Transverse colon (tissue), 4 donors: ENCODE measurements at regions not wholly inside any gene's neighbourhood (a gene's known extent, or its start where the extent isn't known, plus 50 kb on each side); places are given as distances from the start of the nearest gene placed in this dataset.

ENCODE experiments used
- DNase-seq: peaks from one replicate; pipeline ENCODE4 v3.0.0-alpha.2; 2019
- H3K27ac ChIP-seq, 4 donors: fragments of 200-600 bp; sonication (generic); 2 replicates each; pipeline ENCODE4 v1.5.1; 2016 to 2018; ENCODE audit warnings: inconsistent platforms in 4 of 4
- H3K27me3 ChIP-seq: fragments of 200-600 bp; sonication (generic); 2 replicates; pipeline ENCODE4 v1.5.1; 2017; ENCODE audit warnings: inconsistent platforms
- H3K36me3 ChIP-seq, 4 donors: fragments of 200-600 bp; sonication (generic); 2 replicates each; pipeline ENCODE4 v1.5.1; 2017 to 2019; ENCODE audit warnings: inconsistent platforms in 4 of 4
- H3K4me1 ChIP-seq, 4 donors: fragments of 200-600 bp; sonication (generic); 2 replicates each; pipeline ENCODE4 v1.5.1; 2017 to 2020; ENCODE audit warnings: inconsistent platforms in 4 of 4
- H3K4me3 ChIP-seq, 4 donors: fragments of 200-600 bp; sonication (generic); 1 replicate in 1 of 4; 2 replicates in 3 of 4; pipeline versions ENCODE4 v1.5.1 to v1.6.1; 2017 to 2019; ENCODE audit warnings: inconsistent platforms in 4 of 4
- H3K9me3 ChIP-seq, 2 donors: fragments of 200-600 bp; sonication (generic); 2 replicates each; pipeline ENCODE4 v1.5.1; 2017 to 2019; ENCODE audit warnings: inconsistent platforms in 2 of 2
- EP300 ChIP-seq: sonication (generic); formaldehyde crosslinking; IDR thresholded peaks from one replicate; pipeline ENCODE4 v1.6.1; 2017; ENCODE audit warnings: antibody characterized with exemption, low read depth
- POLR2A ChIP-seq: fragments of 450-650 bp; IDR thresholded peaks from one replicate; pipeline ENCODE4 v1.6.1; 2016; ENCODE audit warnings: antibody characterized with exemption, mild to moderate bottlenecking, moderate library complexity
- POLR2AphosphoS5 ChIP-seq, 3 donors: sonication (generic); formaldehyde crosslinking; IDR thresholded peaks; one replicate each; pipeline ENCODE4 v1.6.1; 2016; ENCODE audit warnings: antibody characterized with exemption in 3 of 3
- WGBS, 2 donors: methylation state at CpG; one replicate each; pipeline ENCODE4 v1.1.5; 2018; ENCODE audit warnings: low coverage in 1 of 2; 5-methylcytosine and 5-hydroxymethylcytosine counted together
- in situ Hi-C, 4 donors: fragments of 200-750 bp; cut with MboI; loops; one replicate each; pipeline versions ENCODE4 v1.15.0 to v1.15.1; 2017; ENCODE audit warnings: low sequenced_read_pairs in 3 of 4, low pct_ligation_motif_present in 1 of 4, low pct_unique_long_range_greater_than_20kb in 1 of 4
- intact Hi-C: fragments of 100-400 bp; cut with DNase I; formaldehyde crosslinking; loops from one replicate; pipeline ENCODE4 v1.15.1; 2023; ENCODE audit warnings: low total_unique reads
- TF ChIP-seq, protein P1 (sequence below), 5 experiments: fragments of 200-600 bp in 3 of 5; fragments of 450-650 bp in 2 of 5; sonication (generic) in 3 of 5; IDR thresholded peaks; 1 replicate in 2 of 5; 2 replicates in 3 of 5; pipeline ENCODE4 v1.5.1; 2016 to 2017; ENCODE audit warnings: antibody characterized with exemption in 5 of 5, inconsistent platforms in 3 of 5, mild to moderate bottlenecking in 2 of 5, moderate library complexity in 1 of 5

DNA sequence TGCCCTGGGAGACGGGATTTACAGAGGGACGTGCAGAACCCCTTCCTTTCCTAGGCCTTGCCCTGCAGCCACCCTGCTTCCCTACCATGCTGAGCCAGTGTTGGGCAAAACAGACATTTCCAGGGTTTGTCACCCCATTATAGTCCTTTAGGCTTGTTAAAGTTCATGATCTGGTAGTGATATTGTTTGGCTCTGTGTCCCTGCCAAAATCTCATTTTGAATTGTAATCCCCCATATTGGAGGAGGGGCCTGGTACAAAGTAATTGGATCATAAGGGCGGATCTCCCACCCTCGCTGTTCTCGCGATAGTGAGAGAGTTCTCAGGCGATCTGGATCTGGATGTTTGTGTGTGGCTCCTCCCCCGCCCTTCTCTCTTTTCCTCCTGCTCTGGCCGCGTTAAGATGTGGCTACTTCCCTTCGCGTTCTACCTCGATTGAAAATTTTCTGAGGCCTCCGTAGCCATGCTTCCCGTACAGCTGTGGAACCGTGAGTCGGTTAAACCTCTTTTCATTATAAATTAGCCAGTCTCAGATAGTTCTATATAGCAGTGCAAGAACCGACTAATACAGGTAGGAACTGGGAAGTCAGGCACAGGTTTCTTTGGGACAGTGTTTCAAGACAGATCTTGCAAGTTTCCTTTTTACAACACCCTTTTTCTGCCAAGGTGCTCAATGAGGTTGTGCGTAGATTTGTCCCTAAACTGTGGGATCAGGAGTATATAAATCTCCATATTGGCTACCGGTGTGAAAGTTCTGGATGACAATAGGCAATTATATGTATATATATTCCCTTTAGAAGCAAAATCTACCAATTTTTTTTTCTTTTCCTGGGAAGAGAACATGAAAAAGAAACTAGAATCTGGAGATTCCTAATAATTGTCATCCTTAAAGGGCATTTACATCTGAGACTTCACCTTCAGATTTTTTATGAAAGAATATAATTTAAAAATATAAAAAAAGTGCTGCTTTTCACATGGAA is 152.1 kb downstream of the SAMD5 start:
- H3K9me3 ChIP-seq = no peaks in the 10 kb centered on the region
- 90 to 92% methylated on average over 12 to 20 of the region's 20 CpGs for WGBS, 2 donors
- no peak overlapping the region for H3K27ac ChIP-seq
- no peaks in the 10 kb centered on the region for H3K36me3 ChIP-seq
- H3K4me3 ChIP-seq = no peak overlapping the region
- in situ Hi-C loops = no loop called here
- intact Hi-C loops = no loop called here
- H3K4me1 ChIP-seq = no peaks in the 10 kb centered on the region
- no peak for DNase-seq
- TF ChIP-seq EP300 = no peak
- TF ChIP-seq POLR2A = no peak
- H3K27me3 ChIP-seq = no peaks in the 10 kb centered on the region

DNA sequence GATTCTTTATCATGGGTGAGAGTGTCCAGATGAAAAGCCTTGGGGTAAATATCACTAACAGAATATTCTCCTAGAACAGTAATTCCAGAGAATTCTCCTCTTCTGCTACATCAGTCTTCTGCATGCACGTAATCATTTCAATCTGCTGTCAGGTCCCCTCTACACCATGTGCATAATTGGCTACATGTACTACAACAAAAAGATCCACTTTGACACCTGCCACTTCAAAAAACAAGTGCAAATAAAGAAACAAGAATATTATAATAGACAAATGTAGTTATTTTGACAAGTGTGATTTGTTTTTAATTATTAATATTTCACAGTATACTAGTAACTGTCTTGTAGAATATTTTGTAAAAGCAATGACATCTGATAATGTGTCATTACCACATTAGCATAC is 154.2 kb downstream of the SAMD5 start:
- Histone ChIP-seq H3K4me1 (no peaks in the 10 kb centered on the region), H3K4me3 (no peak overlapping the region), H3K36me3 (no peaks in the 10 kb centered on the region), H3K27ac (no peak overlapping the region), H3K27me3 (no peaks in the 10 kb centered on the region), H3K9me3 (no peaks in the 10 kb centered on the region)
- TF ChIP-seq POLR2A (no peak), POLR2AphosphoS5 (IDR thresholded peaks at IDR 0.05) (no peak), EP300 (no peak)
- TF ChIP-seq, protein P1, sequence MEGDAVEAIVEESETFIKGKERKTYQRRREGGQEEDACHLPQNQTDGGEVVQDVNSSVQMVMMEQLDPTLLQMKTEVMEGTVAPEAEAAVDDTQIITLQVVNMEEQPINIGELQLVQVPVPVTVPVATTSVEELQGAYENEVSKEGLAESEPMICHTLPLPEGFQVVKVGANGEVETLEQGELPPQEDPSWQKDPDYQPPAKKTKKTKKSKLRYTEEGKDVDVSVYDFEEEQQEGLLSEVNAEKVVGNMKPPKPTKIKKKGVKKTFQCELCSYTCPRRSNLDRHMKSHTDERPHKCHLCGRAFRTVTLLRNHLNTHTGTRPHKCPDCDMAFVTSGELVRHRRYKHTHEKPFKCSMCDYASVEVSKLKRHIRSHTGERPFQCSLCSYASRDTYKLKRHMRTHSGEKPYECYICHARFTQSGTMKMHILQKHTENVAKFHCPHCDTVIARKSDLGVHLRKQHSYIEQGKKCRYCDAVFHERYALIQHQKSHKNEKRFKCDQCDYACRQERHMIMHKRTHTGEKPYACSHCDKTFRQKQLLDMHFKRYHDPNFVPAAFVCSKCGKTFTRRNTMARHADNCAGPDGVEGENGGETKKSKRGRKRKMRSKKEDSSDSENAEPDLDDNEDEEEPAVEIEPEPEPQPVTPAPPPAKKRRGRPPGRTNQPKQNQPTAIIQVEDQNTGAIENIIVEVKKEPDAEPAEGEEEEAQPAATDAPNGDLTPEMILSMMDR (IDR thresholded peaks at IDR 0.05) = no peak
- intact Hi-C loops (no loop called here), in situ Hi-C loops (no loop called here)
- WGBS, 2 donors = 91 to 100% methylated on average over 1 of the region's 1 CpG
- no peak for DNase-seq

DNA sequence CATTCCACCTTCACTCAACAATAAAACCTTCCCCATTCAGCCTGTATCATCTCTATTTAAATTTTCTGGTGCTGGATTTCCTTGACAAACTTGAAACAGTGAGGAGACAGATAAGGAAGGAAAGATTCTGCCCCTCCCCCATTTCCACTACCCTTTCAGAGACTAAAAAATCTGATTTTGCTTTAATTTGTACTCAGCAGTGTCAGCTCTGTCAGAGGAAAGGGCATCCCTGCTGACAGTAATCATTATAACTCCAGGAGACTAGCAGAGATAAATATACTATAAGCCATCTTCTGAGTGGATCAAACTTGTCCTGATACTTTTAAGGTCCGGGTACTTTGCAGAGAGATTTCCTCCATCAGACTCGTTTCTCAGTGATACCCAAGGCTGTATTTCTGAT is 155.6 kb downstream of the SAMD5 start:
- no peaks in the 10 kb centered on the region for H3K9me3 ChIP-seq
- H3K27me3 ChIP-seq = no peaks in the 10 kb centered on the region
- WGBS, 2 donors = 78 to 81% methylated on average over 2 of the region's 2 CpGs
- H3K36me3 ChIP-seq = no peaks in the 10 kb centered on the region
- no peaks in the 10 kb centered on the region for H3K4me1 ChIP-seq
- no peak overlapping the region for H3K4me3 ChIP-seq
- in situ Hi-C loops = no loop called here
- no peak for DNase-seq
- no peak for TF ChIP-seq POLR2A
- TF ChIP-seq POLR2AphosphoS5 (IDR thresholded peaks at IDR 0.05) = no peak
- TF ChIP-seq EP300 = no peak
- TF ChIP-seq, protein P1 (IDR thresholded peaks at IDR 0.05) = no peak
- no peak overlapping the region for H3K27ac ChIP-seq
- intact Hi-C loops = no loop called here

DNA sequence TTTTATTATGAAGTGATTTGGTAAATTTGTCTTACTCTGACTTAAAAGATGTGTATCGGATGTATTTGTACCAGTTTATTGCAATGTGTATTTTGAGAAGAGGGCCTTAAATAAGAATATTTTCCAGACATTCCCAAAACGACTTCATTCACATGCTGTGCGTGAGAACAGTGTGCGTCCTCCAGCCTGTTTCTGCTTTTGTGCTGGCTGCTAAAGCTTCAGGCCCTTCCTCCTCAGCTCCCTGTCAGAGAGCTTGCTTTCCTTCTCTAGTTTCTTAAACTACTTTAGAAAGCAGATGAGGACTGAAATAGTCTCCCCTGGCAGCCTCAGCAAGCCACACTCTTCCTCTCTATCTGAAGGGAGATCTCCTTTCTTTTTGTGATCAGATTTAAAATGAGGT is 157.8 kb downstream of the SAMD5 start:
- 74 to 93% methylated on average over 4 of the region's 4 CpGs for WGBS, 2 donors

More for the DNA sequence above, 157.8 kb downstream of the SAMD5 start:
- H3K36me3 ChIP-seq = no peaks in the 10 kb centered on the region
- no peaks in the 10 kb centered on the region for H3K4me1 ChIP-seq
- H3K27me3 ChIP-seq = no peaks in the 10 kb centered on the region
- TF ChIP-seq EP300 (no peak), POLR2A (no peak), POLR2AphosphoS5 (IDR thresholded peaks at IDR 0.05) (no peak)
- TF ChIP-seq, protein P1 (IDR thresholded peaks at IDR 0.05) = no peak
- DNase-seq = no peak
- peaks cover 0 to 5% of the 10 kb centered on the region in 2 donors for H3K9me3 ChIP-seq
- no peak overlapping the region for H3K4me3 ChIP-seq
- intact Hi-C loops (no loop called here), in situ Hi-C loops (no loop called here)
- H3K27ac ChIP-seq = no peak overlapping the region
